Esophagus squamous epithelium (tissue), 4 donors: ENCODE measurements at regions not wholly inside any gene's neighbourhood (a gene's known extent, or its start where the extent isn't known, plus 50 kb on each side); places are given as distances from the start of the nearest gene placed in this dataset.

Experiments
- POLR2A ChIP-seq, 4 donors: fragments of 450-650 bp; IDR thresholded peaks; one replicate each; pipeline ENCODE4 v1.6.1; 2017; ENCODE audit warnings: antibody characterized with exemption in 4 of 4, mild to moderate bottlenecking in 4 of 4, moderate library complexity in 3 of 4
- TF ChIP-seq, protein P1 (sequence below), 6 experiments: fragments of 450-650 bp in 4 of 6; fragments of 200-600 bp in 2 of 6; sonication (generic) in 2 of 6; IDR thresholded peaks; one replicate each; pipeline ENCODE4 v1.5.1; 2016 to 2019; ENCODE audit warnings: antibody characterized with exemption in 6 of 6, mild to moderate bottlenecking in 4 of 6, moderate library complexity in 4 of 6

DNA sequence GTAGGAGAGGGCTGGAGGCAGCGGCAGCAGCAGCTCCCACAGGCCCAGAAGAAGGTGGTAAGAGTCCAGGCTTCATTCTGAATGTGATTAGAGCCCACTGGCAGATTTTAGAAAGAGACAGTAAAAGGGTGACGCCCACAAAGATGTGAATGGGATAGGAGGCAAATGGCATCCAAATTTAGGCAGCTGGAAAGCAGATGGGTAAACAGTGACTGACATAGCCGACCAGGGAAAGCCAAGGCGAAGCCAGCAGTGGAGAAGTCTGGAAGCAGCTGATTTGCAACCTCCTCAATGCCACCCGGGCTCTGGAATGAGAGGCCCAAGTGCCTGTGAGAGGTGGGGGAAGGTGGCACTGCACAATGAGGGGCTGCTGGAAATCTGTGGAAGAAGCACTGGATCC, 103.3 kb downstream of the C5orf15 start:
- no peak for TF ChIP-seq POLR2A (IDR thresholded peaks at IDR 0.05)
- TF ChIP-seq, protein P1, sequence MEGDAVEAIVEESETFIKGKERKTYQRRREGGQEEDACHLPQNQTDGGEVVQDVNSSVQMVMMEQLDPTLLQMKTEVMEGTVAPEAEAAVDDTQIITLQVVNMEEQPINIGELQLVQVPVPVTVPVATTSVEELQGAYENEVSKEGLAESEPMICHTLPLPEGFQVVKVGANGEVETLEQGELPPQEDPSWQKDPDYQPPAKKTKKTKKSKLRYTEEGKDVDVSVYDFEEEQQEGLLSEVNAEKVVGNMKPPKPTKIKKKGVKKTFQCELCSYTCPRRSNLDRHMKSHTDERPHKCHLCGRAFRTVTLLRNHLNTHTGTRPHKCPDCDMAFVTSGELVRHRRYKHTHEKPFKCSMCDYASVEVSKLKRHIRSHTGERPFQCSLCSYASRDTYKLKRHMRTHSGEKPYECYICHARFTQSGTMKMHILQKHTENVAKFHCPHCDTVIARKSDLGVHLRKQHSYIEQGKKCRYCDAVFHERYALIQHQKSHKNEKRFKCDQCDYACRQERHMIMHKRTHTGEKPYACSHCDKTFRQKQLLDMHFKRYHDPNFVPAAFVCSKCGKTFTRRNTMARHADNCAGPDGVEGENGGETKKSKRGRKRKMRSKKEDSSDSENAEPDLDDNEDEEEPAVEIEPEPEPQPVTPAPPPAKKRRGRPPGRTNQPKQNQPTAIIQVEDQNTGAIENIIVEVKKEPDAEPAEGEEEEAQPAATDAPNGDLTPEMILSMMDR (IDR thresholded peaks at IDR 0.05), result no peak
